CD4-positive, alpha-beta T cell treated with Interleukin-21 for 1 hour (primary cell): ENCODE measurements at regions not wholly inside any gene's neighbourhood (a gene's known extent, or its start where the extent isn't known, plus 50 kb on each side); places are given as distances from the start of the nearest gene placed in this dataset.

ENCODE experiments used
- DNase-seq: peaks from one replicate; pipeline ENCODE4 v3.0.0-alpha.2; 2020

- no peak for DNase-seq
These were observed 87.7 kb upstream of the NEO1 start for GRCh38 chr15:72964542-72964941.

- no peak for DNase-seq
These were observed 88.1 kb upstream of the NEO1 start for GRCh38 chr15:72964135-72964534.

GRCh38 chr15:72962054-72962702 lies 90.1 kb upstream of the NEO1 start:
- DNase-seq = no peak

GRCh38 chr15:72961346-72961745 lies 90.9 kb upstream of the NEO1 start:
- DNase-seq = no peak

- DNase-seq = no peak
These were observed 93.6 kb upstream of the NEO1 start for GRCh38 chr15:72958634-72959033.

GRCh38 chr15:72953306-72953705 lies 99.0 kb upstream of the NEO1 start:
- DNase-seq = no peak

- no peak for DNase-seq
These were observed 100.1 kb upstream of the NEO1 start for GRCh38 chr15:72952151-72952550.

GRCh38 chr15:72948662-72949061 lies 103.6 kb upstream of the NEO1 start:
- no peak for DNase-seq

GRCh38 chr15:72947709-72948108 lies 104.6 kb upstream of the NEO1 start:
- no peak for DNase-seq

GRCh38 chr15:72944565-72944964 lies 107.7 kb upstream of the NEO1 start:
- DNase-seq = no peak

- DNase-seq = no peak
These were observed 112.0 kb upstream of the NEO1 start for GRCh38 chr15:72940229-72940622.

GRCh38 chr15:72939514-72940228 lies 112.6 kb upstream of the NEO1 start:
- no peak for DNase-seq

GRCh38 chr15:72936691-72937679 lies 115.3 kb upstream of the NEO1 start:
- DNase-seq = no peak

- DNase-seq = no peak
These were observed 116.0 kb upstream of the NEO1 start for GRCh38 chr15:72936237-72936636.

GRCh38 chr15:72935521-72935920 lies 116.7 kb upstream of the NEO1 start:
- no peak for DNase-seq

GRCh38 chr15:72934921-72935320 lies 117.3 kb upstream of the NEO1 start:
- no peak for DNase-seq

GRCh38 chr15:72933976-72934375 lies 118.3 kb upstream of the NEO1 start:
- no peak for DNase-seq

GRCh38 chr15:72932472-72932871 lies 119.8 kb upstream of the NEO1 start:
- DNase-seq = no peak

GRCh38 chr15:72927451-72927850 lies 124.8 kb upstream of the NEO1 start:
- DNase-seq = no peak

- no peak for DNase-seq
These were observed 126.6 kb upstream of the NEO1 start for GRCh38 chr15:72925661-72926060.

- no peak for DNase-seq
These were observed 129.0 kb upstream of the NEO1 start for GRCh38 chr15:72923289-72923688.

GRCh38 chr15:72920551-72920950 lies 131.7 kb upstream of the NEO1 start:
- DNase-seq = no peak

- DNase-seq = no peak
These were observed 132.3 kb upstream of the NEO1 start for GRCh38 chr15:72919936-72920465.
